CD14-positive monocyte (primary cell): ENCODE measurements at regions not wholly inside any gene's neighbourhood (a gene's known extent, or its start where the extent isn't known, plus 50 kb on each side); places are given as distances from the start of the nearest gene placed in this dataset.

Source experiments
- DNase-seq, 3 donors: peaks; one replicate each; pipeline ENCODE4 v3.0.0-alpha.2; 2011 to 2022
- H2AFZ ChIP-seq: 2 replicates; pipeline ENCODE4 v1.6.0; 2012; ENCODE audit warnings: mild to moderate bottlenecking, low read depth, low read length, inconsistent platforms; ENCODE audit not compliant: insufficient read depth, poor library complexity, severe bottlenecking
- H3K27ac ChIP-seq, 2 donors: 1 replicate in 1 of 2; 2 replicates in 1 of 2; pipeline ENCODE4 v1.5.1; 2012 to 2013; ENCODE audit warnings: low read length in 2 of 2, control low read depth in 1 of 2, inconsistent platforms in 1 of 2, low read depth in 1 of 2, mild to moderate bottlenecking in 1 of 2
- H3K27me3 ChIP-seq, 2 donors: one replicate each; pipeline versions ENCODE4 v1.6.0 to v1.6.1; 2011 to 2013; ENCODE audit warnings: low read length in 2 of 2; ENCODE audit not compliant: control insufficient read depth in 2 of 2, insufficient read depth in 2 of 2
- H3K36me3 ChIP-seq, 2 donors: replicated peaks in 1 of 2; 1 replicate in 1 of 2; 2 replicates in 1 of 2; pipeline versions ENCODE4 v1.5.1 to v1.6.1; 2012 to 2013; ENCODE audit warnings: low read length in 2 of 2, control low read depth in 1 of 2, inconsistent platforms in 1 of 2, mild to moderate bottlenecking in 1 of 2; ENCODE audit not compliant: insufficient read depth in 2 of 2, control insufficient read depth in 1 of 2
- H3K4me1 ChIP-seq, 2 donors: 1 replicate in 1 of 2; 2 replicates in 1 of 2; pipeline versions ENCODE4 v1.5.1 to v1.6.1; 2012 to 2013; ENCODE audit warnings: low read length in 2 of 2, control low read depth in 1 of 2, inconsistent platforms in 1 of 2, mild to moderate bottlenecking in 1 of 2, moderate library complexity in 1 of 2; ENCODE audit not compliant: insufficient read depth in 2 of 2, control insufficient read depth in 1 of 2
- H3K4me2 ChIP-seq: replicated peaks from 2 replicates; pipeline ENCODE3; 2012; ENCODE audit warnings: low read length, moderate library complexity, mild to moderate bottlenecking; ENCODE audit not compliant: poor library complexity, severe bottlenecking; ENCODE audit errors: extremely low read depth
- H3K4me3 ChIP-seq, 3 experiments: fragments of 200-600 bp in 1 of 3; sonication (generic) in 1 of 3; replicated peaks in 1 of 3; 1 replicate in 2 of 3; 2 replicates in 1 of 3; pipeline ENCODE4 v1.5.1; 2011 to 2013; ENCODE audit warnings: low read length in 3 of 3, mild to moderate bottlenecking in 3 of 3, control low read depth in 2 of 3, low read depth in 2 of 3, inconsistent platforms in 1 of 3, moderate library complexity in 1 of 3
- H3K79me2 ChIP-seq: 2 replicates; pipeline ENCODE4 v1.6.0; 2012; ENCODE audit warnings: mild to moderate bottlenecking, control low read depth, inconsistent platforms, low read length, moderate library complexity; ENCODE audit not compliant: insufficient read depth
- H3K9ac ChIP-seq: 2 replicates; pipeline ENCODE4 v1.6.0; 2017; ENCODE audit warnings: low read length, mild to moderate bottlenecking; ENCODE audit not compliant: insufficient read depth, poor library complexity, severe bottlenecking
- H3K9me3 ChIP-seq, 2 donors: replicated peaks in 1 of 2; 1 replicate in 1 of 2; 2 replicates in 1 of 2; pipeline versions ENCODE4 v1.5.1 to v1.6.1; 2012 to 2013; ENCODE audit warnings: low read length in 2 of 2, control low read depth in 1 of 2; ENCODE audit not compliant: control insufficient read depth in 1 of 2, insufficient read depth in 1 of 2
- H4K20me1 ChIP-seq: 2 replicates; pipeline ENCODE4 v1.6.0; 2012; ENCODE audit warnings: mild to moderate bottlenecking, low read length, control low read depth, moderate library complexity; ENCODE audit not compliant: insufficient read depth
- H3K27ac Mint-ChIP-seq, 7 donors: one replicate each; pipeline ENCODE4 v1.8.0; 2020; ENCODE audit warnings: mild to moderate bottlenecking in 7 of 7, mixed read lengths in 7 of 7, moderate library complexity in 6 of 7, inconsistent platforms in 2 of 7
- H3K27me3 Mint-ChIP-seq, 3 donors: one replicate each; pipeline ENCODE4 v1.8.0; 2021 to 2022; ENCODE audit warnings: low read depth in 3 of 3, mild to moderate bottlenecking in 3 of 3, mixed read lengths in 3 of 3, moderate library complexity in 3 of 3, inconsistent platforms in 1 of 3
- H3K36me3 Mint-ChIP-seq, 2 donors: one replicate each; pipeline ENCODE4 v1.8.0; 2020; ENCODE audit warnings: mixed read lengths in 2 of 2, inconsistent platforms in 1 of 2, mild to moderate bottlenecking in 1 of 2
- H3K4me1 Mint-ChIP-seq: one replicate; pipeline ENCODE4 v1.8.0; 2020; ENCODE audit warnings: mild to moderate bottlenecking, mixed read lengths
- H3K4me3 Mint-ChIP-seq, 2 donors: one replicate each; pipeline ENCODE4 v1.8.0; 2020; ENCODE audit warnings: mild to moderate bottlenecking in 2 of 2, mixed read lengths in 2 of 2, moderate library complexity in 1 of 2
- H3K9me3 Mint-ChIP-seq, 7 donors: one replicate each; pipeline ENCODE4 v1.8.0; 2020 to 2022; ENCODE audit warnings: mixed read lengths in 7 of 7, mild to moderate bottlenecking in 6 of 7, moderate library complexity in 6 of 7, inconsistent platforms in 2 of 7
- CTCF ChIP-seq: fragments of 200-600 bp; IDR thresholded peaks from one replicate; pipeline ENCODE4 v1.8.0; 2022; ENCODE audit warnings: antibody characterized with exemption, mild to moderate bottlenecking
- WGBS: methylation state at CpG from one replicate; pipeline ENCODE4 v1.1.5; 2013; ENCODE audit warnings: missing lambda C conversion rate; ENCODE audit not compliant: insufficient coverage; 5-methylcytosine and 5-hydroxymethylcytosine counted together
- intact Hi-C, 2 donors: fragments of 100-400 bp; cut with micrococcal nuclease; formaldehyde crosslinking; loops; one replicate each; pipeline versions ENCODE4 v1.15.0 to v1.15.1; 2023

- Mint-ChIP-seq H3K4me1 (no peaks in the 10 kb centered on the region), H3K4me3 (no peak overlapping the region)
Observed at GRCh38 chr3:118208642-118209041, 826.0 kb downstream of the IGSF11 start.

GRCh38 chr3:118213892-118214291, 820.8 kb downstream of the IGSF11 start:
- H3K79me2 ChIP-seq, result no peaks in the 10 kb centered on the region
- peaks cover 2 to 3% of the 10 kb centered on the region in 2 donors for H3K9me3 ChIP-seq
- H3K36me3 ChIP-seq, result no peaks in the 10 kb centered on the region
- no peak overlapping the region for H3K27ac ChIP-seq
- peaks cover 0 to 7% (median 0%) of the 10 kb centered on the region in 7 donors for H3K9me3 Mint-ChIP-seq
- H3K4me1 Mint-ChIP-seq, result no peaks in the 10 kb centered on the region
- H3K9ac ChIP-seq, result no peak overlapping the region
- intact Hi-C loops, result no loop called here
- no peak overlapping the region for H3K4me3 Mint-ChIP-seq
- no peak overlapping the region for H3K27ac Mint-ChIP-seq
- no peak overlapping the region for H3K4me2 ChIP-seq
- no peak for DNase-seq
- no peaks in the 10 kb centered on the region for H3K27me3 ChIP-seq
- no peaks in the 10 kb centered on the region for H3K4me1 ChIP-seq
- TF ChIP-seq CTCF, result no peak
- no peak overlapping the region for H2AFZ ChIP-seq
- H3K36me3 Mint-ChIP-seq, result no peaks in the 10 kb centered on the region
- H3K4me3 ChIP-seq, result no peak overlapping the region
- no peaks in the 10 kb centered on the region for H4K20me1 ChIP-seq
- no peaks in the 10 kb centered on the region for H3K27me3 Mint-ChIP-seq

More at GRCh38 chr3:118208642-118209041, 826.0 kb downstream of the IGSF11 start:
- Histone ChIP-seq H3K79me2 (no peaks in the 10 kb centered on the region), H3K4me1 (no peaks in the 10 kb centered on the region), H4K20me1 (no peaks in the 10 kb centered on the region), H2AFZ (no peak overlapping the region), H3K27ac (no peak overlapping the region), H3K9ac (no peak overlapping the region), H3K36me3 (no peaks in the 10 kb centered on the region), H3K4me3 (no peak overlapping the region), H3K9me3 (peaks cover 0 to 4% of the 10 kb centered on the region in 2 donors), H3K4me2 (no peak overlapping the region), H3K27me3 (no peaks in the 10 kb centered on the region)
- TF ChIP-seq CTCF, result no peak
- H3K9me3 Mint-ChIP-seq, result peaks cover 0 to 10% (median 2%) of the 10 kb centered on the region in 7 donors
- H3K27me3 Mint-ChIP-seq, result no peaks in the 10 kb centered on the region
- no CpG with 5 or more reads among the region's 2 CpGs for WGBS
- no peaks in the 10 kb centered on the region for H3K36me3 Mint-ChIP-seq
- H3K27ac Mint-ChIP-seq, result no peak overlapping the region
- intact Hi-C loops, result no loop called here
- no peak for DNase-seq
